Lung (tissue), 11 donors: ENCODE measurements at regions not wholly inside any gene's neighbourhood (a gene's known extent, or its start where the extent isn't known, plus 50 kb on each side); places are given as distances from the start of the nearest gene placed in this dataset.

Source experiments
- ATAC-seq: fragments of 200-7000 bp; cut with Tn5 transposase; one replicate; pipeline ENCODE4 v1.9.1; 2020; ENCODE audit warnings: moderate number of reproducible peaks; ENCODE audit not compliant: insufficient read depth, low FRiP score
- DNase-seq, 3 donors: peaks; one replicate each; pipeline ENCODE4 v3.0.0-alpha.2; 2013 to 2017
- H3K27ac ChIP-seq, 2 donors: one replicate each; pipeline ENCODE4 v1.5.1; 2013; ENCODE audit warnings: mild to moderate bottlenecking in 2 of 2, moderate library complexity in 2 of 2, control low read depth in 1 of 2, inconsistent platforms in 1 of 2, low read depth in 1 of 2, low read length in 1 of 2
- H3K27me3 ChIP-seq, 3 donors: one replicate each; pipeline ENCODE4 v1.5.1; 2013; ENCODE audit warnings: low read length in 2 of 3; ENCODE audit not compliant: control insufficient read depth in 3 of 3, insufficient read depth in 3 of 3
- H3K36me3 ChIP-seq, 4 donors: one replicate each; pipeline ENCODE4 v1.5.1; 2013; ENCODE audit warnings: low read length in 4 of 4, mild to moderate bottlenecking in 1 of 4, moderate library complexity in 1 of 4; ENCODE audit not compliant: control insufficient read depth in 4 of 4, insufficient read depth in 4 of 4
- H3K4me1 ChIP-seq, 5 donors: one replicate each; pipeline ENCODE4 v1.5.1; 2013; ENCODE audit warnings: low read length in 5 of 5, mild to moderate bottlenecking in 2 of 5, moderate library complexity in 1 of 5; ENCODE audit not compliant: control insufficient read depth in 5 of 5, insufficient read depth in 5 of 5
- H3K4me3 ChIP-seq: one replicate; pipeline ENCODE4 v1.5.1; 2013; ENCODE audit warnings: mild to moderate bottlenecking, control low read depth, moderate library complexity
- H3K9ac ChIP-seq, 2 donors: one replicate each; pipeline ENCODE4 v1.5.1; 2013; ENCODE audit warnings: low read length in 2 of 2, control low read depth in 1 of 2; ENCODE audit not compliant: insufficient read depth in 1 of 2
- H3K9me3 ChIP-seq, 4 donors: one replicate each; pipeline ENCODE4 v1.5.1; 2013; ENCODE audit warnings: low read length in 3 of 4, mild to moderate bottlenecking in 1 of 4, moderate library complexity in 1 of 4; ENCODE audit not compliant: control insufficient read depth in 4 of 4, insufficient read depth in 3 of 4
- WGBS, 2 donors: extraction: QIAGEN DNeasy Blood & Tissue Kit; methylation state at CpG; one replicate each; pipeline ENCODE4 v1.1.7; 2013; 5-methylcytosine and 5-hydroxymethylcytosine counted together
- TF ChIP-seq, protein P1 (sequence below): IDR thresholded peaks from 2 replicates; pipeline ENCODE4 v1.5.1; 2012; ENCODE audit warnings: mild to moderate bottlenecking; ENCODE audit errors: control extremely low read depth, extremely low read depth
- donor health status: control.
- donor health status: control.
- donor health status: Bipolar disorder and iron deficiency.
- donor health status: healthy.
- donor health status: DM: yes; HTN: yes; CAD: no.

GRCh38 chr15:22227411-22228100, 147.2 kb downstream of the OR4M2 start:
- ATAC-seq: no peak
- Histone ChIP-seq H3K9ac (no peak overlapping the region), H3K27ac (no peak overlapping the region), H3K27me3 (no peaks in the 10 kb centered on the region), H3K9me3 (peaks cover 0 to 53% (median 0%) of the 10 kb centered on the region in 4 donors), H3K4me3 (no peak overlapping the region), H3K4me1 (no peaks in the 10 kb centered on the region), H3K36me3 (no peaks in the 10 kb centered on the region)
- WGBS, 2 donors: 85 to 90% methylated on average over 7 of the region's 7 CpGs
- TF ChIP-seq, protein P1, sequence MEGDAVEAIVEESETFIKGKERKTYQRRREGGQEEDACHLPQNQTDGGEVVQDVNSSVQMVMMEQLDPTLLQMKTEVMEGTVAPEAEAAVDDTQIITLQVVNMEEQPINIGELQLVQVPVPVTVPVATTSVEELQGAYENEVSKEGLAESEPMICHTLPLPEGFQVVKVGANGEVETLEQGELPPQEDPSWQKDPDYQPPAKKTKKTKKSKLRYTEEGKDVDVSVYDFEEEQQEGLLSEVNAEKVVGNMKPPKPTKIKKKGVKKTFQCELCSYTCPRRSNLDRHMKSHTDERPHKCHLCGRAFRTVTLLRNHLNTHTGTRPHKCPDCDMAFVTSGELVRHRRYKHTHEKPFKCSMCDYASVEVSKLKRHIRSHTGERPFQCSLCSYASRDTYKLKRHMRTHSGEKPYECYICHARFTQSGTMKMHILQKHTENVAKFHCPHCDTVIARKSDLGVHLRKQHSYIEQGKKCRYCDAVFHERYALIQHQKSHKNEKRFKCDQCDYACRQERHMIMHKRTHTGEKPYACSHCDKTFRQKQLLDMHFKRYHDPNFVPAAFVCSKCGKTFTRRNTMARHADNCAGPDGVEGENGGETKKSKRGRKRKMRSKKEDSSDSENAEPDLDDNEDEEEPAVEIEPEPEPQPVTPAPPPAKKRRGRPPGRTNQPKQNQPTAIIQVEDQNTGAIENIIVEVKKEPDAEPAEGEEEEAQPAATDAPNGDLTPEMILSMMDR: no peak
- no peak for DNase-seq

- DNase-seq: no peak
- 83 to 84% methylated on average over 9 of the region's 9 CpGs for WGBS, 2 donors
- ATAC-seq: no peak
- Histone ChIP-seq H3K9me3 (peaks cover 0 to 60% (median 0%) of the 10 kb centered on the region in 4 donors), H3K36me3 (no peaks in the 10 kb centered on the region), H3K9ac (no peak overlapping the region), H3K27ac (no peak overlapping the region), H3K4me3 (no peak overlapping the region), H3K4me1 (no peaks in the 10 kb centered on the region), H3K27me3 (no peaks in the 10 kb centered on the region)
- TF ChIP-seq, protein P1: no peak
Measured at GRCh38 chr15:22228101-22228762, 147.9 kb downstream of the OR4M2 start.

DNA sequence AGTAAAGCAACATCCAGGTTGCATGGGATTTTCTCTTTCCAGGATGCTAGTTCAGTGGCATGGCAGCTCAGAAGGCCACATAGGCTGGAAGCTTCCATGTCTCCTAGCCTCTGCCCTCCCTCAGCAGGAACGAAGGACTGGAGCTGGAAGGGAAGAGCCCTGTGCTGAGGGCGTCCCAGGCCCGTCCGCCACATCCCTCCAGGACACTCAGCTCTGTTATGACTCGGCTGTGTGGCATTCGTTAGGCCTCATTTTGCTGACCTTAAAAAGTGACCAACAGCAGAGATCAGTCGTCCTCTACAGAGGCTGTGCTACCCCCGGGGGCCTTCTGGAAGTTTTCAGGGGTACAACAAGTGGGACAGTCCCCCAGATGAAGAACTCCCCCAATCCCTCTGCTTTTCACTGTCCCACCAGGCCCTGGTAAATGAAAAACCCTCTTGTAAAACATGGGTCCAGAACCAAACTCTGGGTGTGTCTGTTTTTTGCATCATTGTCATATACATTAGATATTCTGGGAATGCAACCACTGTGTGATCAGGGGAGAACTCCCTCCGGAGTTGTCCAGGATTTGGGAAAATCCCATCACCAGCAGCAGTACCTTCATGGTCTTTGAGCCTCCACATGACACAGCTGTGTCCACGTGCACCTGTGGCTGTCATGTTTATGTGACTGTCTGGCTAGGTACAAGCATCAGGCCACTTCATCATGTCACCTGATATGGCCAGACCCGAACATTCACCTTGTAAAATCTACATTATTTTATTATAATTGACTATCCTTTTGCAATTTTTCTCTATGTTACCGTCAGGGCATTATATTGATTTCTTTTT, 149.9 kb downstream of the OR4M2 start:
- WGBS, 2 donors: 65 to 76% methylated on average over 12 of the region's 12 CpGs
- no peaks in the 10 kb centered on the region for H3K4me1 ChIP-seq
- no peak overlapping the region for H3K27ac ChIP-seq
- no peak for DNase-seq
- H3K4me3 ChIP-seq: no peak overlapping the region
- H3K27me3 ChIP-seq: no peaks in the 10 kb centered on the region
- H3K36me3 ChIP-seq: no peaks in the 10 kb centered on the region
- peaks cover 0 to 63% (median 0%) of the 10 kb centered on the region in 4 donors for H3K9me3 ChIP-seq
- TF ChIP-seq, protein P1: no peak
- no peak overlapping the region for H3K9ac ChIP-seq
- ATAC-seq: no peak
